Stimulated activated CD4-positive, alpha-beta T cell treated with anti-CD3 and anti-CD28 coated beads, TNF-alpha, amount 100 ng/mL, for 1 hour (primary cell): ENCODE measurements at regions not wholly inside any gene's neighbourhood (a gene's known extent, or its start where the extent isn't known, plus 50 kb on each side); places are given as distances from the start of the nearest gene placed in this dataset.
"Not testable (repeated sequence)": the region's sequence is repeated elsewhere in the genome, so short reads cannot be mapped to it uniquely, and the experiment has no call there.

Source experiments
- DNase-seq, 3 donors: peaks; one replicate each; pipeline ENCODE4 v3.0.0-alpha.2; 2020; ENCODE audit warnings: low read depth in 3 of 3, low spot score in 1 of 3

GRCh38 chr15:66864086-66864830 is 162.2 kb downstream of the SMAD6 start:
- no peak for DNase-seq

GRCh38 chr15:66864871-66865281 is 162.8 kb downstream of the SMAD6 start:
- DNase-seq, result no peak

- no peak for DNase-seq
These were observed 163.9 kb downstream of the SMAD6 start for GRCh38 chr15:66865622-66866611.

DNA sequence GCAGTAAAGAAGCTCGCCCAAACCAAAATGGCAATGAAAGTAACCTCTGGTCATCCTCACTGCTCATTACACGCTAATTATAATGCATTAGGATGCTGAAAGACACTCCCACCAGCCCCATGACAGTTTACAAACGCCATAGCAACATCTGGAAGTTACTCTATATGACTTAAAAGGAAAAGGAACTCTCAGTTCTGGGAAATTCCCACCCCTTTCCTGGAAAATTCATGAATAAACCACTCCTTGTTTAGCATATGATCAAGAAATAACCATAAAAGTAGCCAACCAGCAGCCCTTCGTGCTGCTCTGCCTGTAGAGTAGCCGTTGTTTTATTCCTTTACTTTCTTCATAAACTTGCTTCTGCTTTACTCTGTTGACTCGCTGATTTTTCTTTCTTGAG is 164.6 kb downstream of the SMAD6 start:
- DNase-seq, result no peak

DNA sequence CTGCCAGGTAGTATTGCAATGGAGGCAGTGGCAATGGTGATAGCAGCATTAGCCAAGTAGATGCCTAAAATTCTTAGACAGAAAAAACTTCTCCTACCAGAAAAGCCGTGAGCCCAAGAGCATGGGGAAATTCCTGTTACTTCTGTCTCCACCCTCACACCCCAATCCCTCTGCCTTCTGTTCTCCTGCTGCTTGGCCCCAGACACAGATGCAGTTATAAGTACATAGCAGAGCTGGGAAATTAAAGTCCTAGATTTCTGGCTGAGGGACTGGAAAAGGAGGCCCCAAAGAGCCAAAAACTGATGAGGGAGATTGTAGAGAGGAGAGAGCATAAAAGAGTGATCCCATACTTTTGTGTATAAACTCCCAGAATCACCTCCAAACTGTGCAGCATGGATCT is 166.9 kb downstream of the SMAD6 start:
- DNase-seq, result no peak

DNA sequence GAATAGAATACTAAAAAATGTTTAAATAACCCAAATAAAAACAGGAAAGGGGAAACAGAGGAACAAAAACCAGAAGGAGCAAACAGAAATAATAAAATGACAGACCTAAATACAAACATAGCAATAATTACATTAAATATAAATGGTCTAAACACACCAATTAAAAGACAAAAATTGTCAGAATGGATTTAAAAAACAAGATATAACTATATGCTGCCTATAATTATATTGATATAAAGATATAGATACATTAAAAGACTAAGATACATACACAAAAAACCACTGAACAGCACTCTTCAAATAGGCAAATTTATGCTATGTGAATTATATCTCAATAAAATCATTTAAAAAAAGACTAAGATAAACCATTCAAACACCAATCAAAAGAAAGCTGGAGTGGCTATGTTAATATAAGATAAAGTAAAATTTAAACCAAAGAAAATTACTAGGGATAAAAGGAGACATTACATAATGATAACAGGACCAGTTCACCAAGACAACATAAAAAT is 168.9 kb downstream of the SMAD6 start:
- DNase-seq, result no peak

DNA sequence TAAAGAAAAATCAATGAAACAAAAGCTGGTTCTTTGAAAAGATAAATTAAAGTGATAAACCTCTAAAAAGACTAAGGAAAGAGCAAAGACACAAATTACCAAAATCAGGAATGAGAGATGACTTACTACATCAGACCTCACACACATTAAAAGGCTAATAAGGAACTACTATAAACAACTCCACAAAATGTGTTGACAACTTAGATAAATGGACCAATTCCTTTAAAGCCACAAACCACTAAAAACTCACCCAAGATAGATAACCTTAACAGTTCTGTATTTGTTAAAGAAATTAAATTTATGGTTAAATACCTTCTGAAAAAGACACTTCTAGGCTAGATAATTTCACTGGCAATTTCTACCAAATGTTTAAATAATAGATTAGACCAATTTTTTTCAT is 170.4 kb downstream of the SMAD6 start:
- DNase-seq, result no peak

- not testable (repeated sequence) for DNase-seq
These were observed 171.3 kb downstream of the SMAD6 start for GRCh38 chr15:66873331-66873730.

DNA sequence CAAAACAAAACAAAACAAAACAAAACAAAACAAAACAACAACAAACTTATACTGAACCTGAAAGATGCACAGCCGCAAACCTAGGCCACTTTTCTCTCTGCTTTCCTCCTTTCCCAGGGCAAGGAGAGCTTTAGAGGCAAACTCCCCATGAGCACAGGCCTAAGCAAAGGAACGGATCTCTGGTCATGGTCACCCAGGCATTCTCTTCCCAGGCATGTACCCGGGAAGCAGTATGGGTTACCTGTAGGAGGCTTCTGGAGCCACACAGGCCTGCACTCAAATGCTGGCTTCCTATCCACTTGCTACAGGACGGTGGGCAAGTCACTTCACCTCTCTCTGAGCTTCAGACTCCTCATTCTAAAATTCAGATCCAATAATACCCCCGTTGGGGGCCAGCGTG is 171.8 kb downstream of the SMAD6 start:
- DNase-seq, result no peak

DNA sequence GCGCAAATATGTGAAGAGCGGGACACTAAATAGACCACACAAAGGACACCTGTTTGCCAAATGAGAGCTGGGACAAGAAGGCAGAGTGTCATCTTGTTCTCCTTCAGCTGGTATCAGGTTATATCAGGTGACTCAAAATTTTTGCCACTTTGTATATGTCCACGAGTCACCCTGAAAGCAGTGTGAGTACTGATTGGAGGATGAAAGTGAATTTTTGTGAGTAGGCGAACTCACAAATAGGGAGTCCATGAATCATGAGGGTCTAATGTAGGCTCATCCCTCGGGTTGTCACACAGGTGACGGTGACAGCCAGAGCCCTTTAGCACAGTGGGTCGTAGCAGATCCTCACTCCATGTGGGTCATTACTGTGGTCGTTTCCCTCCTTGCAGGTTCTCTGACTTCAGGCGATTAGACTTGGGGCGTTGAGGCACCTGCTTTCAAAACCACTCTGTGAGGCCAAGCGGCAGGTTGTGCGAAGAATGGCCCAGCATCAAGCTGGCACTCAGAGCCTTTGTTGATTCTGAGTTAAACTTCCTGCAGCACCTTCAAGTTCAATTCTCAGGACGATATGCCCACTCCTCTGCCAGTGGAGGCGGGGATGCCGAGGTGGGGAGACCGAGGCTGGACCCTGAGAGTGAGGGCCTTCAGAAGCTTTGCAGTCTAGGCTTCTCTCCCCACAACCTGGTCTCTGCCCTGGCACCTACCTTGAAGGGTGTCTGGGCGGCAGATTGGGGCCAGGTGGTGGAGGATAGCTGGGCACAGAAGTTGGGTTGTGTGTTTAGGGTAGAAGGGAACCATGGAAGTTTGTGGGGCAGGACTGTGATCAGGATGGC is 173.8 kb downstream of the SMAD6 start:
- DNase-seq, result no peak

- no peak for DNase-seq
These were observed 174.3 kb downstream of the SMAD6 start for GRCh38 chr15:66876421-66876730.

DNA sequence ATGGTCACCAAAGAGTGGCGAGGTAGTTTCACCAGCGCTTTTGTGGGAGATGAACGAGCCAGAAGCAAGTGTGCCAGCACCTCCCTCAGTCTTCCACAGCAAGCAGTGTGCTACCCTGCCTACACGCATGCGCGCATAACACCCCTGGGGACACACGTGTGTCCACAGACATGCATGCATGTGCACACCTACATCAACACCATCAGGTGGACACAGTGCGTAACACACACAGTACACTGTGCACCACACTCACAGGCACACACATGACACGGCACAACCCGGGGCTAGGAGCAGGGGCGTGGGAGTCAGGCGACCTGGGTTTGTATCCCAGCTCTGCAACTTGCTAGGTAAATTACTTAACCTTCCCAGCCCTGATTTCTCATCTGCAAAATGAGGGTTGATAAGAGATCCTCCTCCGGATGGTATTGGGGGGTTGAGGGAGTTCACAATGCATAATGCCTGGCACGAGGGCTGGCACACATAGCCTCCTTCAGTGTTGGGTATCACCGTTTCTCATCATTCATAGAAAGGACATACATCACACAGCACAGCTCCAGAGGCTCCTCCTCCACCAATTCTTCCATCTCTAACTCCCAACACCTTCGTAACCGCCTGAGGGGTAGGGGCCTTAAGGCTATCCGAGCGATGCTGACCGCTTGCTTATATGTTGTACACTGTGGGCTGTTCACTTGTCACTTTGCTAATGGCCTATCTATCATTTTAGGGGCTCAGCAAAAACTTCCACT is 174.9 kb downstream of the SMAD6 start:
- no peak for DNase-seq

DNA sequence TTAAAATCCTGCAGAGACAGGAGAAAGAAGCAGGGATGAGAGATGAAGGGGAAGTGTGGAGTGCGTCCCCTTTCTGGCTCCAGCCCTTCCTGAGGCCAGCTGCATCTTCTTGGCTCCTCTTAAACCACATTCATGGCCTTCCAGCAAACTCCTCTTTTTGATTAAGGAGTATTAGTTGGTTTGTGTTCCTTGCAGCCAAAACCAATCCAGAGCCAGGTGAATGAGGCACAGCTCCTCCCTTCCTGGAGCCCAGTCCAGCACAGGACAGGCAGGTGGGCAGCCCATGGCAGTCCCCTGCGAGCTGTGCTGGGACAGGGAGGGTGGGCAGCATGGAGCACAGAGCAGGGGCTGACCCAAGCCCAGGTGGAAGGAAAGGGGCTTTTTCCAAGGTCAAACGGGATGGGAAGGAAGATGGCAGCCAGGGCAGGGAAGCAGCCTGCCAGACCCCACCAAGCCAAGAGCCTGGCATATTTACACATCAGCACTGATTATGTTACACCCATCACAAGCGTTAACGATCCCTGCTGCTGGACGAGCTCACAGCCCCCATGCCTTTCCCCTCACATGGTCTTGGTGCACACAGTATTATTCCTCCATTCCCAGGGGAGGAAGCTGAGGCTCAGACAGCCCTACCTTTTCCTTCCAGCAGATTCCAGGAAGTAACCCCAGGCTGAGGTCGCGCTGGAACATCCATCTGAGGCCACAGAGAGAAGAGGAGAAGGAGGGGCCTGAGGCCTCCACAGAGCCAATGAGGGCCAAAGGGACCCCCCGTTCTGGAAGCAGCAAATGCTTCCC is 175.6 kb downstream of the SMAD6 start:
- no peak for DNase-seq

GRCh38 chr15:66878761-66879160 is 176.7 kb downstream of the SMAD6 start:
- DNase-seq, result no peak

DNA sequence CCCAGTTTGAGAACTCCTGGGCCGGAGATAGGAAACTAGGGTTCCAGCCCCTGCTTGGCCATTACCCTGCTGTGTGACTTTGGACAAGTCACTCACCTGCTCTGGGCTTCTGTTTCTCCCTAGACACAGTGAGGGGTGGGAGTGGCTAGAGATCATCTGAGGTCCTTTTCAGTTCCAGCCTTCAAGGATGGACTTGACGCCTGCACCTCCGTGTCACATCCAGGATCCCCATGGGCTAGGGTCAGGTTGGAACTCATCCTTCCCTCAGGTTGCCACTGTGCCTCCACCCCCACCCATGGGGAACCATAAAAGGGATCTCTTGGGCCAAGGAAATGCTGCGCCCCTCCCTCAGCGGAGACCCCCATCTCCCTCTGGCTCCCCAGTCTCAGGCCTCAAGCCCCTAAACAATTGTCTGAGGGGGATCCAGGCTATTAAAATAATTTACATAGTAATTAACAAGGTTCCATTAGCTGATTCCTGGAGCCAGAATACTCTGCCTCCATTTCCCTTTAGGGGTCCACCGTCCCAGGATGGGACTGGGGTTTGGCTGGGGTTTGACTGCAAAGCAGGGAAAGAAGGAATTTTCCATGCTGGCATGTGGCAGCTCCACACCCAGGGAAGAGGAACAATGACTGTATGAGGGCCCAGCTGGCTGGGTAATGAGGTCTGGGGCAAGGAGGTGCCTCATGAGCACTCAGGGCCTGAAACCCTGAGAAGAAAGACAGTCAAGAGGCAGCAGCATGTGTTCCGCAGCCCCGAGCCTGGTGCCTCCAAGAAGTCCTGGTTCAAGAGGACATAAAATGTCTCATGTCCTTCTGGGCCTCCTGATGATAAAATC is 177.7 kb downstream of the SMAD6 start:
- no peak for DNase-seq

GRCh38 chr15:66880380-66881155 is 178.5 kb downstream of the SMAD6 start:
- no peak for DNase-seq

DNA sequence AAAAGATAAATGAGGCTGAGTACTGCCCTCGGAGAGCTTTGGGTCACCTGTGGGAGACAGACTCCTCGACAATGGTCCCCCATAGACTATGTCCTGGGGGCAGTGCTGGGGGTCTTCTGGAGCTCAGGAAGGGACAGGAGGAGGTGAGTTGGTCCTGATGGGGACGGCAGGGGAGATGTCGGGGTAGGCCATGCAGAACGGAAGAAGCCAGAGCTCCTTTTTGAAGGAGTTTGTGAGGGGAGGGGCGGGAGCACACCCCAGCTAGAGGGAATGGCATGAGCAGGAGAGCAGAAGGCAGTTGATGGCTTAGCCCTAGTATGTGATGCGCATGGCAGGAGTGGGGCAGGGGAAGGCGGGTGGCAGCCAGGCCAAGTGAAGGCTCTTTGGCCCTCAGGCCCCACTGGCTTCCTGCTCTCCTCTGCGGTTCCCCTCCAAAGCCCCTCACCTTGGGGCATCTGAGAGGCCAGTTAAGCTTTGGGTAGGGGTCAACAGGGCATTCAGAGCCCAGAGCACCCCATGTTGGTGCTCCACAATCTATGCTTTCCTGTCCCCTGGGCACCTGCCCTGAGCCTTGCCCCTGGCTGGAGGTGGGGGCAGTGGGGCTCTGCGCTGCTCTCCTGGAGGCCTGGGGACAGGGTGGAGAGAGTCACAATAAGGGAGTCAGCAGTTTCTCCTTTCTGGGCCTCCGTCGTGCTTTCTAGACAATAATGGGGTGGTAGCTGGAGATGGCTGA is 179.3 kb downstream of the SMAD6 start:
- DNase-seq, result no peak
